ENCODE measurements at regions not wholly inside any gene's neighbourhood (a gene's known extent, or its start where the extent isn't known, plus 50 kb on each side); places are given as distances from the start of the nearest gene placed in this dataset.

DNA sequence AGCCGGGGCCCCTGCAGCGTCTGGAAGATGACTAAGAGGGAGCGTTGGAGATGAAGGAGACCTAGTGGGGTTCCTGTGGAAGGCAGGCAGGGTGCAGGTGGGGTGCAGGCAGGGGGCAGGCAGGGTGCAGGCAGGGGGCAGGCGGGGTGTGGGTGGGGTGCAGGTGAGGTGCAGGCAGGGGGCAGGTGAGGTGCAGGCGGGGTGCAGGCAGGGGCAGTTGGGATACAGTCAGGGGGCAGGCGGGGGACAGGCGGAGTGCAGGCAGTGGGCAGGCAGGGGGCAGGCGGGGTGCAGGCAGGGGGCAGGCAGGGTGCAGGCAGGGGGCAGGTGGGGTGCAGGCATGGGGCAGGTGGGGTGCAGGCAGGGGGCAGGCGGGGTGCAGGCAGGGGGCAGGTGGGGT lies 142.8 kb downstream of the SOX1 start:
- peaks cover 43% of the 10 kb centered on the region for H3K27me3 ChIP-seq
- H3K9me3 ChIP-seq, result no peaks in the 10 kb centered on the region
- H3K4me3 ChIP-seq (ENCODE audit: low read depth, low read length), result no peak overlapping the region
- H3K36me3 ChIP-seq, result no peaks in the 10 kb centered on the region
- no peaks in the 10 kb centered on the region for H3K4me1 ChIP-seq
- TF ChIP-seq, protein P1, sequence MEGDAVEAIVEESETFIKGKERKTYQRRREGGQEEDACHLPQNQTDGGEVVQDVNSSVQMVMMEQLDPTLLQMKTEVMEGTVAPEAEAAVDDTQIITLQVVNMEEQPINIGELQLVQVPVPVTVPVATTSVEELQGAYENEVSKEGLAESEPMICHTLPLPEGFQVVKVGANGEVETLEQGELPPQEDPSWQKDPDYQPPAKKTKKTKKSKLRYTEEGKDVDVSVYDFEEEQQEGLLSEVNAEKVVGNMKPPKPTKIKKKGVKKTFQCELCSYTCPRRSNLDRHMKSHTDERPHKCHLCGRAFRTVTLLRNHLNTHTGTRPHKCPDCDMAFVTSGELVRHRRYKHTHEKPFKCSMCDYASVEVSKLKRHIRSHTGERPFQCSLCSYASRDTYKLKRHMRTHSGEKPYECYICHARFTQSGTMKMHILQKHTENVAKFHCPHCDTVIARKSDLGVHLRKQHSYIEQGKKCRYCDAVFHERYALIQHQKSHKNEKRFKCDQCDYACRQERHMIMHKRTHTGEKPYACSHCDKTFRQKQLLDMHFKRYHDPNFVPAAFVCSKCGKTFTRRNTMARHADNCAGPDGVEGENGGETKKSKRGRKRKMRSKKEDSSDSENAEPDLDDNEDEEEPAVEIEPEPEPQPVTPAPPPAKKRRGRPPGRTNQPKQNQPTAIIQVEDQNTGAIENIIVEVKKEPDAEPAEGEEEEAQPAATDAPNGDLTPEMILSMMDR (IDR thresholded peaks at IDR 0.05; ENCODE audit: low read depth, low read length), result no peak
- DNase-seq, result no peak

DNA sequence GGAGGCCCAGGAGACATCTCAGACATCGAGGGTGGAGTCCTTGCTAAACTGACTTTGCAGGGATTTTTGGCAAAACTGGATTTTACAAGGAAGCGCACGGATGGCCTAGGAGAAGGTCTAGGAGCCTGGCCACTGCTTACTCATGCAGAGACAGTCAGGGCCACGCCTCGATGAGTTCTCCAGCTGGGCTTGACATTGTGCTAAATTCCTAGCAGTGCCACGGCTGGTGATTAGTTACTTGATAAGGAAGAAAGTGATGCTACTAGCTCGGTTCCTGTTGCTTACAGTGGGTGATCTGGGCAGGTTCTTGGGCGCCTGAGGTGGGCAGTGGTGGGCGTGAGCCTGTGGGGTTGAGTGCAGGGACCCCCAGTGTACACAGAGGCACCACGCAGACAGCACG lies 143.4 kb downstream of the SOX1 start:
- H3K9me3 ChIP-seq, result no peaks in the 10 kb centered on the region
- TF ChIP-seq, protein P1 (IDR thresholded peaks at IDR 0.05; ENCODE audit: low read depth, low read length), result no peak
- no peak overlapping the region for H3K4me3 ChIP-seq (ENCODE audit: low read depth, low read length)
- DNase-seq, result no peak
- H3K4me1 ChIP-seq, result no peaks in the 10 kb centered on the region
- H3K27me3 ChIP-seq, result peaks cover 37% of the 10 kb centered on the region
- H3K36me3 ChIP-seq, result no peaks in the 10 kb centered on the region

DNA sequence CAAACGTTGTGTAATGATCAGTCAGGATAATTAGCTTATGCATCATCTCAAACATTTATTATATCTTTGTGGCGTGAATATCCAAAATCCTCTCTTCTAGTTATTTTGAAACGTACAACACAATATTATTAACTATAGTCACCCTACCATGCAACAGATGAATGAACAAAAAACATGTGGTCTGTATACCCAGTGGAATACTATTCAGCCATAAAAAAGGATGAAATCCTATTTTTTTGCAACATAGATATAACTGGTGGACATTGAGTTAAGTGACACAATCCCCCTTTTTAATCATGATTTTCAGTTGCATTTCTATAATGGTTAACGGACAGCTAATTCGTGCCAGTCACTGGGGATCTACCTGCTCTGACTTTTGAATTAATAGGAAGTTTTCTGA lies 145.6 kb downstream of the SOX1 start:
- Histone ChIP-seq H3K36me3 (no peaks in the 10 kb centered on the region), H3K9me3 (no peaks in the 10 kb centered on the region), H3K4me3 (ENCODE audit: low read depth, low read length) (no peak overlapping the region), H3K27me3 (peaks cover 37% of the 10 kb centered on the region), H3K4me1 (no peaks in the 10 kb centered on the region)
- TF ChIP-seq, protein P1 (IDR thresholded peaks at IDR 0.05; ENCODE audit: low read depth, low read length), result no peak
- no peak for DNase-seq

DNA sequence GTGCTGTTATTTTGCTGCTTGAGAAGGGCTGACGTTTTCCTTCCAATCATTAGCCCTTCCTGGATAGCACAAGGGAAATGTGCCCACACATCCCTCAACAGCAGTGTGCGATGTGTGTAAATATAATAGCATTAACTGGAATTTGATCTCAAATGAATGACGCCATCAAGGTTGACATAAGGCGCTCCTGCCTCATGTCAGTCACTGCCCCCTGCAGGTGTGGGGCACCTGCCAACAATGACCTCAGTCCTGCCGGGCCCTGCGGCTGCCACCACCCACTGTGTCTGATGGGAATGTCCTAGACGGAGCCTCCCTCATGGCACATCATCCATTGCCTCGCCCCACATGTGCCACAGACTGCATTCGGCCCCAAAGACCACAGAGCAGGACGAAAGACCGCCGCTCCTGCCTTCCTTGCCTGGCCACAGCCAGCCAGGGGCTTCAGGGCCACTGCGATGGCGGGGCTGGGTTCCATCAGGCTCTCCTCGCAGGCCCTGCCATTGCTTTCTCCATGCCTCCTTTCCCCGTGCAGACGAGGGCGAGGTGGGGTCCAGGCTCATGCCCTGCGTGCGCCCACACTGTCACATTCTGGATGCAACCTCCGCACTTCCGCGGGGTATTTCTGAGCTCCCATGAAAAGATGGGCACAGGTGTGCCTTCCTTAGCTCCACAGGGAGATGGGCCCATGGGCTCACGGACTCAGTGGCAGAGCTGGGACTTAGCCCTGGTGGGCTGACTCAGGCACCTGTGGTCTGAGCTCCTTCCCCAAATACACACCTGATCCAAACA lies 146.7 kb downstream of the SOX1 start:
- TF ChIP-seq, protein P1 (IDR thresholded peaks at IDR 0.05; ENCODE audit: low read depth, low read length), result no peak
- Histone ChIP-seq H3K4me3 (ENCODE audit: low read depth, low read length) (no peak overlapping the region), H3K36me3 (no peaks in the 10 kb centered on the region), H3K27me3 (peaks cover 38% of the 10 kb centered on the region), H3K9me3 (no peaks in the 10 kb centered on the region), H3K4me1 (no peaks in the 10 kb centered on the region)
- DNase-seq, result no peak

DNA sequence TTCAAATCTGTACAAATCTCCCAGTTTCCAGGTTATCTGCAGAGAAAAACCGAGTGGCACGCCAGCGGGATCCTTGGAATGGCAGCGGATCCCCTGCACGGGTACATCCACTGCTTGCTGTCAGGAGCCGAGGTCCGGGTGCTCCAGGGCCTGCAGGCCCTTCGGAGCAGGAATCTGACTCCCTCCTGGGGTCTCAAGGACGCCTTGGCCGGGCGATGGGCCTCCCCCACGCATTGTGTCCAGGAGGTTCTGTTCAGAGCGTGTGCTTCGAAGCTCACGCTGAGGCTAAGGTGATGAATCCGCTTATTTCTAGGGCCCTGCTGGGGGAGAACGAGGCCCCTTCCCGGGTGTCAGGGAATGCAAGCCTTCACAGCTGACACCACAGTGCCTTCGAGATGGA lies 148.9 kb downstream of the SOX1 start:
- Histone ChIP-seq H3K36me3 (no peaks in the 10 kb centered on the region), H3K4me1 (no peaks in the 10 kb centered on the region), H3K27me3 (peaks cover 56% of the 10 kb centered on the region), H3K9me3 (no peaks in the 10 kb centered on the region), H3K4me3 (ENCODE audit: low read depth, low read length) (no peak overlapping the region)
- TF ChIP-seq, protein P1 (IDR thresholded peaks at IDR 0.05; ENCODE audit: low read depth, low read length), result no peak
- DNase-seq, result no peak

GRCh38 chr13:112217431-112217830 lies 150.5 kb downstream of the SOX1 start:
- TF ChIP-seq, protein P1 (IDR thresholded peaks at IDR 0.05; ENCODE audit: low read depth, low read length), result no peak
- H3K4me1 ChIP-seq, result no peaks in the 10 kb centered on the region
- H3K9me3 ChIP-seq, result no peaks in the 10 kb centered on the region
- DNase-seq, result no peak
- no peaks in the 10 kb centered on the region for H3K36me3 ChIP-seq
- H3K4me3 ChIP-seq (ENCODE audit: low read depth, low read length), result no peak overlapping the region
- H3K27me3 ChIP-seq, result peaks cover 63% of the 10 kb centered on the region
